ENCODE measurements at regions not wholly inside any gene's neighbourhood (a gene's known extent, or its start where the extent isn't known, plus 50 kb on each side); places are given as distances from the start of the nearest gene placed in this dataset.
"Not testable (repeated sequence)": the region's sequence is repeated elsewhere in the genome, so short reads cannot be mapped to it uniquely, and the experiment has no call there.

DNA sequence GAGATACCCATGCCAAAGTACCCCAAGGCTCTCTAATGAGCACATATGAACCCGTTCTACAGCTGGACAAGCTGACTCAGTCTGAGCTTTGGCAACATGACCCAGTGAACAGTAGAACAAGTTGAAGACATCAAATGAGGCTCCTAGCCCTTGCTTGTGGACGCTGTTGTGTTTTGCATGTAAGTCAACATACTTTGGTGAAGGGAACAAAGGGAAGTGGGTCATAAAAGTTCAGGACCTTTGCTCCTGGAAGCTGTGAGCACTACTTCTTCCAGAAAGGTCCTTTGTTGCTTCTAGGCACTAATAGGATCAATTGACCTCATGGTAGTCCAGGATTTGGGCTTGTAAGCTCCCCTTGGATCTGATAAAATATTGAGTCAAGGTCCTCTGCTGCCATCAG, 613.5 kb upstream of the TBX3 start:
- no peak for DNase-seq (ENCODE audit: low spot score in 2 of 2)
- intact Hi-C loops (cut with DNase I; ENCODE audit: low total_unique reads) = no loop called here
- no peak for TF ChIP-seq POLR2AphosphoS5 (IDR thresholded peaks at IDR 0.05)
- TF ChIP-seq, protein P1, sequence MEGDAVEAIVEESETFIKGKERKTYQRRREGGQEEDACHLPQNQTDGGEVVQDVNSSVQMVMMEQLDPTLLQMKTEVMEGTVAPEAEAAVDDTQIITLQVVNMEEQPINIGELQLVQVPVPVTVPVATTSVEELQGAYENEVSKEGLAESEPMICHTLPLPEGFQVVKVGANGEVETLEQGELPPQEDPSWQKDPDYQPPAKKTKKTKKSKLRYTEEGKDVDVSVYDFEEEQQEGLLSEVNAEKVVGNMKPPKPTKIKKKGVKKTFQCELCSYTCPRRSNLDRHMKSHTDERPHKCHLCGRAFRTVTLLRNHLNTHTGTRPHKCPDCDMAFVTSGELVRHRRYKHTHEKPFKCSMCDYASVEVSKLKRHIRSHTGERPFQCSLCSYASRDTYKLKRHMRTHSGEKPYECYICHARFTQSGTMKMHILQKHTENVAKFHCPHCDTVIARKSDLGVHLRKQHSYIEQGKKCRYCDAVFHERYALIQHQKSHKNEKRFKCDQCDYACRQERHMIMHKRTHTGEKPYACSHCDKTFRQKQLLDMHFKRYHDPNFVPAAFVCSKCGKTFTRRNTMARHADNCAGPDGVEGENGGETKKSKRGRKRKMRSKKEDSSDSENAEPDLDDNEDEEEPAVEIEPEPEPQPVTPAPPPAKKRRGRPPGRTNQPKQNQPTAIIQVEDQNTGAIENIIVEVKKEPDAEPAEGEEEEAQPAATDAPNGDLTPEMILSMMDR (IDR thresholded peaks at IDR 0.05) = no peak
- TF ChIP-seq POLR2A (IDR thresholded peaks at IDR 0.05) = no peak
- Histone ChIP-seq H3K9me3 (no peaks in the 10 kb centered on the region), H3K4me3 (no peak overlapping the region), H3K4me1 (peaks cover 0 to 5% of the 10 kb centered on the region in 2 donors), H3K27ac (no peak overlapping the region), H3K36me3 (no peaks in the 10 kb centered on the region), H3K27me3 (no peaks in the 10 kb centered on the region)

DNA sequence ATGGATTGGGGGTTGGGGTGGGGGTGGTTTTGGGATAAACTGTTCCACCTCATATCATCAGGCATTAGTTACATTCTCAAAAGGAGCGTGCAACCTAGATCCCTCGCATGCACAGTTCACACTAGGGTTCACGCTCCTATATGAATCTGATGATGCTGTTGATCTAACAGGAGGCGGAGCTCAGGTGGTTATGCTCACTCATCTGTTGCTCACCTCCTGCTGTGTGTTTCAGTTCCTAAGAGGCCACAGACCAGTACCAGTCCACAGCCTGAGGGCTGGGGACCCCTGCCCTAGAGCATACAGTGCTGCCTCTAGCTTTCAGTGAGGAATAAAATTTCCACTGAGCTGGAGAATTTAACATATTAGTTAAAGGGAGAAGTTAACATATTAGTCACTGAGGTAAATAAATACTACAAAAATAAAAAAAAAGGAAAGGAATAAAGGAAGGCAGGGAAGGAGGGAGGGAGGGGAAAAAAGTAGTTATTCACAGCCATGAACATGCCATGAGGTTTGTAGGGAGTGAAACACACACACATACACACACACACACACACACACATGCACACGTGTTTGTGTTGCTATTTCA, 612.7 kb upstream of the TBX3 start:
- Histone ChIP-seq H3K27ac (no peak overlapping the region), H3K9me3 (no peaks in the 10 kb centered on the region)
- DNase-seq (ENCODE audit: low spot score in 2 of 2) = no peak

DNA sequence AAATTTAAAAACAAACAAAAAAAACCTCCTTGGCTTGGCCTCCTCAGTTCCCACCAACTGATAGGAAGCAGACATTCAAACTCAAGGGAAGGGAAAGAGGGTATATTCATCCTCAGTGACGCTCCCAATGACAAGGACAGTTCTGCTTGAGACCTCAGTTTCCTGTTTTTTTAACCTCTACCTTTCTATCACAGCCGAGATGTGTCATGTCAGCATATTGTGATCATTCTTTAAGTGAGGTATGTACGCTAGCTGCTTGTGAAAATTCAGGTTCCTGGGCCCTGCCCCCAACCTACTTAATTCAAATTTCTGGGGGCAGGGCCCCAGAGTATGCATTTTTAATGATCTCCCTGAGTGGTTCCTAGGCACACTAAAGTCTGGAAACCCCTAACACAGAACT, 611.9 kb upstream of the TBX3 start:
- H3K9me3 ChIP-seq = no peaks in the 10 kb centered on the region
- no peaks in the 10 kb centered on the region for H3K36me3 ChIP-seq
- no peak overlapping the region for H3K4me3 ChIP-seq
- no peak for TF ChIP-seq POLR2A (IDR thresholded peaks at IDR 0.05)
- TF ChIP-seq POLR2AphosphoS5 (IDR thresholded peaks at IDR 0.05) = no peak
- TF ChIP-seq, protein P1 (IDR thresholded peaks at IDR 0.05) = no peak
- H3K27me3 ChIP-seq = no peaks in the 10 kb centered on the region
- peaks cover 0 to 5% of the 10 kb centered on the region in 2 donors for H3K4me1 ChIP-seq
- intact Hi-C loops (cut with DNase I; ENCODE audit: low total_unique reads) = no loop called here
- no peak for DNase-seq (ENCODE audit: low spot score in 2 of 2)
- H3K27ac ChIP-seq = no peak overlapping the region

More for the DNA sequence above, 612.7 kb upstream of the TBX3 start:
- no peaks in the 10 kb centered on the region for H3K27me3 ChIP-seq
- intact Hi-C loops (cut with DNase I; ENCODE audit: low total_unique reads) = no loop called here
- no peak overlapping the region for H3K4me3 ChIP-seq
- H3K36me3 ChIP-seq = no peaks in the 10 kb centered on the region
- peaks cover 0 to 5% of the 10 kb centered on the region in 2 donors for H3K4me1 ChIP-seq
- TF ChIP-seq, protein P1 (IDR thresholded peaks at IDR 0.05) = no peak
- TF ChIP-seq POLR2AphosphoS5 (IDR thresholded peaks at IDR 0.05) (no peak), POLR2A (IDR thresholded peaks at IDR 0.05) (no peak)

DNA sequence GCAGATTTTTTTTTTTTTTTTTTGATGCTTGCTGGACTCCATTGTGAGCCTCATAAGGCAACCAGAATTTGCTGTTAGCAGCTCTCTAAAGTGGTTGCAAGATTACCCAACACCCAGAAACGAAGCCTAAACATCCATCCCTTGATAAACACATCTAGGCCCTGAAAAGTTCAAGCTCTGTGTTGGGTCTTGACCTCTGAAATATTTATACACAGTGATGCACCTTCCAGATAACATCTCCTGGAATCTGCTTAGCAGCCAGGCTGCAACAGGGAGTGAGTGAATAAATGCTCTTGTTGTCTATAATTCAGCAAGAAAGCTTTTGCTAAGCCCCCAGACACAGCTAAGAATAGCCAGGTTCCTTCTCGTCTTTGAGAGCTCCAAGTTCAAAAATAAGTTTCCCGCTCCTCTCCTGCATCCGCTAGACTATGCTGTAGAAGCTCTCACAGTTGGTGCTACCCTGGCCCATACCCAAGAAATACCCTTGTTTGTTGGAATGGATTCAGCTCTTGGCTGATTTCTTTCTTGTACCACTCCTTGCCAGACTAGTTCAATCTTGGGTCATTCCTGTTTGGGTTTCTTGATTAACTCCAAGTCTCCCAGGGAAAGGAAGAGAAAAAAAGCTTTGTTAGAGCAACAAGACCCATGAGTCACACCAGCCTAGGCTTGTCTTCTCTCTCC, 610.6 kb upstream of the TBX3 start:
- intact Hi-C loops (cut with DNase I; ENCODE audit: low total_unique reads) = no loop called here
- no peak for DNase-seq (ENCODE audit: low spot score in 2 of 2)
- peaks cover 0 to 5% of the 10 kb centered on the region in 2 donors for H3K4me1 ChIP-seq
- no peak overlapping the region for H3K4me3 ChIP-seq
- no peaks in the 10 kb centered on the region for H3K36me3 ChIP-seq
- no peak for TF ChIP-seq POLR2AphosphoS5 (IDR thresholded peaks at IDR 0.05)
- no peak for TF ChIP-seq POLR2A (IDR thresholded peaks at IDR 0.05)
- TF ChIP-seq, protein P1 (IDR thresholded peaks at IDR 0.05) = no peak
- no peaks in the 10 kb centered on the region for H3K9me3 ChIP-seq
- peak overlapping the region in 1 of 2 donors; percentile 21 for H3K27ac ChIP-seq
- no peaks in the 10 kb centered on the region for H3K27me3 ChIP-seq

DNA sequence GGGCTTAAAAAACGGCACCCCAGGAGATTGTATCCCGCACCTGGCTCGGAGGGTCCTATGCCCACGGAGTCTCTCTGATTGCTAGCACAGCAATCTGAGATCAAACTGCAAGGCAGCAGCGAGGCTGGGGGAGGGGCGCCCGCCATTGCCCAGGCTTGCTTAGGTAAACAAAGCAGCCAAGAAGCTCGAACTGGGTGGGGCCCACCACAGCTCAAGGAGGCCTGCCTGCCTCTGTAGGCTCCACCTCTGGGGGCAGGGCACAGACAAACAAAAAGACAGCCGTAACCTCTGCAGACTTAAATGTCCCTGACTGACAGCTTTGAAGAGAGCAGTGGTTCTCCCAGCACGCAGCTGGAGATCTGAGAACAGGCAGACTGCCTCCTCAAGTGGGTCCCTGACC, 601.5 kb upstream of the TBX3 start:
- H3K9me3 ChIP-seq; H3K36me3 ChIP-seq; H3K27ac ChIP-seq; H3K4me1 ChIP-seq; H3K4me3 ChIP-seq; intact Hi-C loops (cut with DNase I; ENCODE audit: low total_unique reads); DNase-seq (ENCODE audit: low spot score in 2 of 2); H3K27me3 ChIP-seq: not testable (repeated sequence)
